Non-pigmented ciliary epithelial cell (primary cell): ENCODE measurements at regions not wholly inside any gene's neighbourhood (a gene's known extent, or its start where the extent isn't known, plus 50 kb on each side); places are given as distances from the start of the nearest gene placed in this dataset.

Experiments used
- DNase-seq: peaks from one replicate; pipeline ENCODE4 v3.0.0-alpha.2; 2010; ENCODE audit warnings: low read depth

- no peak for DNase-seq
These were observed 389.3 kb upstream of the DMAC1 start for GRCh38 chr9:8188723-8189407.

- no peak for DNase-seq
These were observed 387.0 kb upstream of the DMAC1 start for GRCh38 chr9:8186560-8186959.

- DNase-seq: no peak
These were observed 384.0 kb upstream of the DMAC1 start for GRCh38 chr9:8183618-8184017.

GRCh38 chr9:8179381-8180053 lies 379.9 kb upstream of the DMAC1 start:
- DNase-seq: no peak

GRCh38 chr9:8172000-8172399 lies 372.4 kb upstream of the DMAC1 start:
- no peak for DNase-seq

- no peak for DNase-seq
These were observed 369.4 kb upstream of the DMAC1 start for GRCh38 chr9:8168916-8169438.

- DNase-seq: no peak
These were observed 361.2 kb upstream of the DMAC1 start for GRCh38 chr9:8160787-8161186.

- no peak for DNase-seq
These were observed 359.0 kb upstream of the DMAC1 start for GRCh38 chr9:8158574-8158973.

- DNase-seq: no peak
These were observed 358.2 kb upstream of the DMAC1 start for GRCh38 chr9:8157683-8158324.

GRCh38 chr9:8156346-8156745 lies 356.8 kb upstream of the DMAC1 start:
- DNase-seq: no peak

- no peak for DNase-seq
These were observed 356.1 kb upstream of the DMAC1 start for GRCh38 chr9:8155706-8156105.

- DNase-seq: no peak
These were observed 344.1 kb upstream of the DMAC1 start for GRCh38 chr9:8143677-8144076.

GRCh38 chr9:8140557-8140956 lies 341.0 kb upstream of the DMAC1 start:
- DNase-seq: no peak

GRCh38 chr9:8139756-8140155 lies 340.2 kb upstream of the DMAC1 start:
- DNase-seq: no peak

- no peak for DNase-seq
These were observed 336.9 kb upstream of the DMAC1 start for GRCh38 chr9:8136477-8136876.

GRCh38 chr9:8134635-8135034 lies 335.1 kb upstream of the DMAC1 start:
- no peak for DNase-seq

GRCh38 chr9:8133606-8134005 lies 334.0 kb upstream of the DMAC1 start:
- no peak for DNase-seq

- DNase-seq: no peak
These were observed 316.0 kb upstream of the DMAC1 start for GRCh38 chr9:8115570-8115969.

GRCh38 chr9:8114826-8115225 lies 315.2 kb upstream of the DMAC1 start:
- no peak for DNase-seq

GRCh38 chr9:8106362-8106761 lies 306.8 kb upstream of the DMAC1 start:
- no peak for DNase-seq

- no peak for DNase-seq
These were observed 302.0 kb upstream of the DMAC1 start for GRCh38 chr9:8101607-8102006.

GRCh38 chr9:8096091-8096490 lies 296.5 kb upstream of the DMAC1 start:
- DNase-seq: no peak

- no peak for DNase-seq
These were observed 296.1 kb upstream of the DMAC1 start for GRCh38 chr9:8095672-8096086.
